Activated naive CD8-positive, alpha-beta T cell treated with anti-CD3 and anti-CD28 coated beads for 36 hours (primary cell): ENCODE measurements at regions not wholly inside any gene's neighbourhood (a gene's known extent, or its start where the extent isn't known, plus 50 kb on each side); places are given as distances from the start of the nearest gene placed in this dataset.
"Not testable (repeated sequence)": the region's sequence is repeated elsewhere in the genome, so short reads cannot be mapped to it uniquely, and the experiment has no call there.

ENCODE experiments used
- DNase-seq: peaks from one replicate; pipeline ENCODE4 v3.0.0; 2021
- H3K27ac Mint-ChIP-seq: one replicate; pipeline ENCODE4 v1.8.0; 2022; ENCODE audit warnings: mild to moderate bottlenecking, moderate library complexity, mixed read lengths
- H3K27me3 Mint-ChIP-seq: one replicate; pipeline ENCODE4 v1.8.0; 2022; ENCODE audit warnings: mild to moderate bottlenecking, mixed read lengths
- H3K36me3 Mint-ChIP-seq: one replicate; pipeline ENCODE4 v1.8.0; 2021; ENCODE audit warnings: mild to moderate bottlenecking, mixed read lengths
- H3K4me1 Mint-ChIP-seq: one replicate; pipeline ENCODE4 v1.8.0; 2021; ENCODE audit warnings: mixed read lengths
- H3K4me3 Mint-ChIP-seq: one replicate; pipeline ENCODE4 v1.8.0; 2022; ENCODE audit warnings: mild to moderate bottlenecking, moderate library complexity, mixed read lengths
- H3K9me3 Mint-ChIP-seq: one replicate; pipeline ENCODE4 v1.8.0; 2022; ENCODE audit warnings: mixed read lengths

- H3K4me3 Mint-ChIP-seq: no peak overlapping the region
- no peak overlapping the region for H3K27ac Mint-ChIP-seq
- H3K27me3 Mint-ChIP-seq: no peaks in the 10 kb centered on the region
- H3K9me3 Mint-ChIP-seq: no peaks in the 10 kb centered on the region
- no peak for DNase-seq
- peaks cover 16% of the 10 kb centered on the region for H3K36me3 Mint-ChIP-seq
- H3K4me1 Mint-ChIP-seq: peaks cover 2% of the 10 kb centered on the region
These were observed 491.1 kb downstream of the UTRN start for GRCh38 chr6:144776031-144776819.

- peaks cover 2% of the 10 kb centered on the region for H3K4me1 Mint-ChIP-seq
- no peaks in the 10 kb centered on the region for H3K27me3 Mint-ChIP-seq
- peaks cover 16% of the 10 kb centered on the region for H3K36me3 Mint-ChIP-seq
- DNase-seq: no peak
- H3K9me3 Mint-ChIP-seq: no peaks in the 10 kb centered on the region
- no peak overlapping the region for H3K27ac Mint-ChIP-seq
- no peak overlapping the region for H3K4me3 Mint-ChIP-seq
These were observed 492.1 kb downstream of the UTRN start for GRCh38 chr6:144777249-144777648.

GRCh38 chr6:144778056-144778455 is 492.9 kb downstream of the UTRN start:
- peaks cover 2% of the 10 kb centered on the region for H3K4me1 Mint-ChIP-seq
- no peak for DNase-seq
- peaks cover 15% of the 10 kb centered on the region for H3K36me3 Mint-ChIP-seq
- no peaks in the 10 kb centered on the region for H3K9me3 Mint-ChIP-seq
- H3K27ac Mint-ChIP-seq: no peak overlapping the region
- H3K27me3 Mint-ChIP-seq: no peaks in the 10 kb centered on the region
- H3K4me3 Mint-ChIP-seq: no peak overlapping the region

- H3K27ac Mint-ChIP-seq: no peak overlapping the region
- no peaks in the 10 kb centered on the region for H3K9me3 Mint-ChIP-seq
- H3K4me3 Mint-ChIP-seq: no peak overlapping the region
- no peak for DNase-seq
- H3K27me3 Mint-ChIP-seq: no peaks in the 10 kb centered on the region
- no peaks in the 10 kb centered on the region for H3K4me1 Mint-ChIP-seq
- peaks cover 14% of the 10 kb centered on the region for H3K36me3 Mint-ChIP-seq
These were observed 493.8 kb downstream of the UTRN start for GRCh38 chr6:144778773-144779492.

GRCh38 chr6:144781836-144782235 is 496.7 kb downstream of the UTRN start:
- no peaks in the 10 kb centered on the region for H3K9me3 Mint-ChIP-seq
- no peaks in the 10 kb centered on the region for H3K27me3 Mint-ChIP-seq
- no peak overlapping the region for H3K27ac Mint-ChIP-seq
- H3K4me3 Mint-ChIP-seq: no peak overlapping the region
- peaks cover 2% of the 10 kb centered on the region for H3K36me3 Mint-ChIP-seq
- DNase-seq: no peak
- no peaks in the 10 kb centered on the region for H3K4me1 Mint-ChIP-seq

GRCh38 chr6:144782634-144783033 is 497.5 kb downstream of the UTRN start:
- Mint-ChIP-seq H3K27ac (no peak overlapping the region), H3K36me3 (peaks cover 2% of the 10 kb centered on the region), H3K4me3 (no peak overlapping the region), H3K9me3 (no peaks in the 10 kb centered on the region), H3K4me1 (no peaks in the 10 kb centered on the region), H3K27me3 (no peaks in the 10 kb centered on the region)
- DNase-seq: no peak

GRCh38 chr6:144785056-144785455 is 499.9 kb downstream of the UTRN start:
- no peak for DNase-seq
- no peaks in the 10 kb centered on the region for H3K4me1 Mint-ChIP-seq
- no peaks in the 10 kb centered on the region for H3K9me3 Mint-ChIP-seq
- no peaks in the 10 kb centered on the region for H3K27me3 Mint-ChIP-seq
- H3K36me3 Mint-ChIP-seq: peaks cover 2% of the 10 kb centered on the region
- H3K4me3 Mint-ChIP-seq: no peak overlapping the region
- no peak overlapping the region for H3K27ac Mint-ChIP-seq

GRCh38 chr6:144786825-144787224 is 501.7 kb downstream of the UTRN start:
- H3K27ac Mint-ChIP-seq: no peak overlapping the region
- H3K36me3 Mint-ChIP-seq: peaks cover 6% of the 10 kb centered on the region
- H3K4me3 Mint-ChIP-seq: no peak overlapping the region
- no peaks in the 10 kb centered on the region for H3K4me1 Mint-ChIP-seq
- H3K9me3 Mint-ChIP-seq: no peaks in the 10 kb centered on the region
- no peaks in the 10 kb centered on the region for H3K27me3 Mint-ChIP-seq
- DNase-seq: no peak

- H3K4me3 Mint-ChIP-seq: no peak overlapping the region
- peaks cover 14% of the 10 kb centered on the region for H3K9me3 Mint-ChIP-seq
- no peak for DNase-seq
- H3K4me1 Mint-ChIP-seq: no peaks in the 10 kb centered on the region
- H3K36me3 Mint-ChIP-seq: peaks cover 44% of the 10 kb centered on the region
- H3K27ac Mint-ChIP-seq: no peak overlapping the region
- H3K27me3 Mint-ChIP-seq: no peaks in the 10 kb centered on the region
These were observed 508.6 kb downstream of the UTRN start for GRCh38 chr6:144793744-144794143.

GRCh38 chr6:144795022-144795421 is 509.9 kb downstream of the UTRN start:
- H3K9me3 Mint-ChIP-seq: peaks cover 14% of the 10 kb centered on the region
- H3K4me3 Mint-ChIP-seq, H3K4me1 Mint-ChIP-seq, DNase-seq, H3K27ac Mint-ChIP-seq, H3K27me3 Mint-ChIP-seq: not testable (repeated sequence)
- H3K36me3 Mint-ChIP-seq: peaks cover 49% of the 10 kb centered on the region

- Mint-ChIP-seq H3K4me3 (no peak overlapping the region), H3K27me3 (no peaks in the 10 kb centered on the region), H3K4me1 (no peaks in the 10 kb centered on the region), H3K36me3 (peaks cover 49% of the 10 kb centered on the region), H3K27ac (no peak overlapping the region), H3K9me3 (peaks cover 14% of the 10 kb centered on the region)
- DNase-seq: no peak
These were observed 510.9 kb downstream of the UTRN start for GRCh38 chr6:144796070-144796469.

GRCh38 chr6:144797881-144798589 is 512.9 kb downstream of the UTRN start:
- no peaks in the 10 kb centered on the region for H3K4me1 Mint-ChIP-seq
- peaks cover 14% of the 10 kb centered on the region for H3K9me3 Mint-ChIP-seq
- H3K4me3 Mint-ChIP-seq: no peak overlapping the region
- H3K36me3 Mint-ChIP-seq: peaks cover 44% of the 10 kb centered on the region
- no peaks in the 10 kb centered on the region for H3K27me3 Mint-ChIP-seq
- no peak overlapping the region for H3K27ac Mint-ChIP-seq
- no peak for DNase-seq

- H3K27me3 Mint-ChIP-seq: no peaks in the 10 kb centered on the region
- peaks cover 10% of the 10 kb centered on the region for H3K36me3 Mint-ChIP-seq
- H3K9me3 Mint-ChIP-seq: no peaks in the 10 kb centered on the region
- no peak overlapping the region for H3K27ac Mint-ChIP-seq
- H3K4me1 Mint-ChIP-seq: no peaks in the 10 kb centered on the region
- H3K4me3 Mint-ChIP-seq: no peak overlapping the region
- DNase-seq: no peak
These were observed 519.2 kb downstream of the UTRN start for GRCh38 chr6:144804246-144804790.

- H3K9me3 Mint-ChIP-seq: no peaks in the 10 kb centered on the region
- no peaks in the 10 kb centered on the region for H3K27me3 Mint-ChIP-seq
- peaks cover 12% of the 10 kb centered on the region for H3K36me3 Mint-ChIP-seq
- H3K27ac Mint-ChIP-seq: peak overlapping the region; percentile 28
- no peak for DNase-seq
- H3K4me3 Mint-ChIP-seq: no peak overlapping the region
- H3K4me1 Mint-ChIP-seq: no peaks in the 10 kb centered on the region
These were observed 519.9 kb downstream of the UTRN start for GRCh38 chr6:144805049-144805448.

GRCh38 chr6:144806222-144806621 is 521.1 kb downstream of the UTRN start:
- Mint-ChIP-seq H3K36me3 (peaks cover 14% of the 10 kb centered on the region), H3K27ac (no peak overlapping the region), H3K9me3 (no peaks in the 10 kb centered on the region), H3K27me3 (no peaks in the 10 kb centered on the region), H3K4me3 (no peak overlapping the region), H3K4me1 (no peaks in the 10 kb centered on the region)
- DNase-seq: no peak
